ENCODE measurements at regions not wholly inside any gene's neighbourhood (a gene's known extent, or its start where the extent isn't known, plus 50 kb on each side); places are given as distances from the start of the nearest gene placed in this dataset.

- no peak for TF ChIP-seq CTCF (IDR thresholded peaks at IDR 0.05)
- TF ChIP-seq POLR2A (IDR thresholded peaks at IDR 0.05; ENCODE audit: low read depth): no peak
- TF ChIP-seq EP300 (IDR thresholded peaks at IDR 0.05): no peak
Measured at GRCh38 chr17:70796757-70797156, 627.4 kb downstream of the KCNJ2 start.
